ENCODE measurements at regions not wholly inside any gene's neighbourhood (a gene's known extent, or its start where the extent isn't known, plus 50 kb on each side); places are given as distances from the start of the nearest gene placed in this dataset.

GRCh38 chr11:79727221-79727620, 286.4 kb upstream of the TENM4 start:
- DNase-seq (ENCODE audit: extremely low read depth, low read depth) = no peak
- H3K4me3 ChIP-seq (replicated peaks; ENCODE audit: low read depth, low read length) = no peak overlapping the region
- no peak for TF ChIP-seq CTCF (IDR thresholded peaks at IDR 0.05; ENCODE audit: low read depth, low read length, missing control alignments)

GRCh38 chr11:79720115-79720514, 279.3 kb upstream of the TENM4 start:
- no peak for DNase-seq (ENCODE audit: extremely low read depth, low read depth)
- TF ChIP-seq CTCF (IDR thresholded peaks at IDR 0.05; ENCODE audit: low read depth, low read length, missing control alignments) = no peak
- H3K4me3 ChIP-seq (replicated peaks; ENCODE audit: low read depth, low read length) = no peak overlapping the region

- peak; percentile 45 for TF ChIP-seq CTCF (IDR thresholded peaks at IDR 0.05; ENCODE audit: low read depth, low read length, missing control alignments)
- DNase-seq (ENCODE audit: extremely low read depth, low read depth) = peak; percentile 36
- H3K4me3 ChIP-seq (replicated peaks; ENCODE audit: low read depth, low read length) = no peak overlapping the region
These were observed 267.6 kb upstream of the TENM4 start for GRCh38 chr11:79708319-79708932.

- no peak for TF ChIP-seq CTCF (IDR thresholded peaks at IDR 0.05; ENCODE audit: low read depth, low read length, missing control alignments)
- no peak overlapping the region for H3K4me3 ChIP-seq (replicated peaks; ENCODE audit: low read depth, low read length)
- DNase-seq (ENCODE audit: extremely low read depth, low read depth) = no peak
These were observed 264.8 kb upstream of the TENM4 start for GRCh38 chr11:79705648-79706047.

- TF ChIP-seq CTCF (IDR thresholded peaks at IDR 0.05; ENCODE audit: low read depth, low read length, missing control alignments) = no peak
- no peak for DNase-seq (ENCODE audit: extremely low read depth, low read depth)
- H3K4me3 ChIP-seq (replicated peaks; ENCODE audit: low read depth, low read length) = no peak overlapping the region
These were observed 261.5 kb upstream of the TENM4 start for GRCh38 chr11:79702303-79702702.

GRCh38 chr11:79699246-79699645, 258.4 kb upstream of the TENM4 start:
- no peak overlapping the region for H3K4me3 ChIP-seq (replicated peaks; ENCODE audit: low read depth, low read length)
- DNase-seq (ENCODE audit: extremely low read depth, low read depth) = no peak
- TF ChIP-seq CTCF (IDR thresholded peaks at IDR 0.05; ENCODE audit: low read depth, low read length, missing control alignments) = no peak

GRCh38 chr11:79697905-79698304, 257.1 kb upstream of the TENM4 start:
- H3K4me3 ChIP-seq (replicated peaks; ENCODE audit: low read depth, low read length) = no peak overlapping the region
- DNase-seq (ENCODE audit: extremely low read depth, low read depth) = no peak
- TF ChIP-seq CTCF (IDR thresholded peaks at IDR 0.05; ENCODE audit: low read depth, low read length, missing control alignments) = no peak

Measured in HFF-Myc (cell line).